ENCODE measurements at regions not wholly inside any gene's neighbourhood (a gene's known extent, or its start where the extent isn't known, plus 50 kb on each side); places are given as distances from the start of the nearest gene placed in this dataset.

GRCh38 chr7:130994378-130995115 is 260.5 kb upstream of the KLF14 start:
- H3K79me2 ChIP-seq (ENCODE audit: control insufficient read depth, insufficient read depth, low read length), result peaks cover 2% of the 10 kb centered on the region
- TF ChIP-seq CTCF (optimal IDR thresholded peaks at IDR 0.05 in 1 of 3, IDR thresholded peaks at IDR 0.05 in 1 of 3, conservative IDR thresholded peaks at IDR 0.05 in 1 of 3; ENCODE audit: extremely low read depth in 1 of 3, insufficient read depth in 2 of 3, low read length in 3 of 3) (no peak), EZH2 (IDR thresholded peaks at IDR 0.05; ENCODE audit: low read length) (no peak)
- no peaks in the 10 kb centered on the region for H3K9me3 ChIP-seq (ENCODE audit: control insufficient read depth, low read depth, low read length)
- peak overlapping the region; percentile 11 for H2AFZ ChIP-seq (ENCODE audit: control insufficient read depth, low read length)
- H3K9me1 ChIP-seq (ENCODE audit: control insufficient read depth, extremely low read depth, insufficient read depth, low read length), result no peaks in the 10 kb centered on the region
- no peaks in the 10 kb centered on the region for H3K36me3 ChIP-seq (ENCODE audit: control insufficient read depth in 2 of 2, extremely low read depth in 1 of 2, insufficient read depth in 2 of 2, low read length in 2 of 2)
- H3K4me3 ChIP-seq (ENCODE audit: control insufficient read depth in 2 of 3, extremely low read depth in 1 of 3, insufficient read depth in 2 of 3, low read depth in 1 of 3, low read length in 3 of 3), result peak overlapping the region in 2 of 3 experiments; percentile 46 to 57
- no peaks in the 10 kb centered on the region for H4K20me1 ChIP-seq (ENCODE audit: control insufficient read depth, extremely low read depth, insufficient read depth, low read length)
- H3K27me3 ChIP-seq (ENCODE audit: control insufficient read depth, extremely low read depth, insufficient read depth, low read length), result no peaks in the 10 kb centered on the region
- peak overlapping the region; percentile 82 for H3K9ac ChIP-seq (ENCODE audit: control insufficient read depth, extremely low read depth, insufficient read depth, low read length)
- dilution Hi-C loops (cut with MboI; ENCODE audit: extremely low pct_ligation_motif_present, low sequenced_read_pairs), result no loop called here
- H3K4me1 ChIP-seq (ENCODE audit: control insufficient read depth, extremely low read depth, insufficient read depth, low read length), result peaks cover 66% of the 10 kb centered on the region
- peak; percentile 69 for FAIRE-seq
- H3K4me2 ChIP-seq (ENCODE audit: control insufficient read depth, extremely low read depth, insufficient read depth, low read depth, low read length), result peak overlapping the region; percentile 94
- no peak for DNase-seq (ENCODE audit: low read depth, low spot score)
- peak overlapping the region; percentile 99 for H3K27ac ChIP-seq (ENCODE audit: control insufficient read depth, insufficient read depth, low read length)

GRCh38 chr7:130995252-130996081 is 261.5 kb upstream of the KLF14 start:
- Histone ChIP-seq H2AFZ (ENCODE audit: control insufficient read depth, low read length) (no peak overlapping the region), H3K36me3 (ENCODE audit: control insufficient read depth in 2 of 2, extremely low read depth in 1 of 2, insufficient read depth in 2 of 2, low read length in 2 of 2) (no peaks in the 10 kb centered on the region), H3K4me2 (ENCODE audit: control insufficient read depth, extremely low read depth, insufficient read depth, low read depth, low read length) (peak overlapping the region; percentile 94), H3K4me1 (ENCODE audit: control insufficient read depth, extremely low read depth, insufficient read depth, low read length) (peaks cover 68% of the 10 kb centered on the region), H3K9ac (ENCODE audit: control insufficient read depth, extremely low read depth, insufficient read depth, low read length) (peak overlapping the region; percentile 82), H3K9me3 (ENCODE audit: control insufficient read depth, low read depth, low read length) (no peaks in the 10 kb centered on the region), H3K9me1 (ENCODE audit: control insufficient read depth, extremely low read depth, insufficient read depth, low read length) (no peaks in the 10 kb centered on the region), H3K4me3 (ENCODE audit: control insufficient read depth in 2 of 3, extremely low read depth in 1 of 3, insufficient read depth in 2 of 3, low read depth in 1 of 3, low read length in 3 of 3) (peak overlapping the region in 2 of 3 experiments; percentile 57 to 58), H3K27me3 (ENCODE audit: control insufficient read depth, extremely low read depth, insufficient read depth, low read length) (no peaks in the 10 kb centered on the region), H3K27ac (ENCODE audit: control insufficient read depth, insufficient read depth, low read length) (peak overlapping the region; percentile 99), H4K20me1 (ENCODE audit: control insufficient read depth, extremely low read depth, insufficient read depth, low read length) (no peaks in the 10 kb centered on the region), H3K79me2 (ENCODE audit: control insufficient read depth, insufficient read depth, low read length) (peaks cover 2% of the 10 kb centered on the region)
- DNase-seq (ENCODE audit: low read depth, low spot score) (no peak), FAIRE-seq (peak; percentile 89)
- no peak for TF ChIP-seq EZH2 (IDR thresholded peaks at IDR 0.05; ENCODE audit: low read length)
- TF ChIP-seq CTCF (optimal IDR thresholded peaks at IDR 0.05 in 1 of 3, IDR thresholded peaks at IDR 0.05 in 1 of 3, conservative IDR thresholded peaks at IDR 0.05 in 1 of 3; ENCODE audit: extremely low read depth in 1 of 3, insufficient read depth in 2 of 3, low read length in 3 of 3), result no peak
- dilution Hi-C loops (cut with MboI; ENCODE audit: extremely low pct_ligation_motif_present, low sequenced_read_pairs), result no loop called here

All from keratinocyte (primary cell).